ENCODE measurements at regions not wholly inside any gene's neighbourhood (a gene's known extent, or its start where the extent isn't known, plus 50 kb on each side); places are given as distances from the start of the nearest gene placed in this dataset.
A peak's percentile ranks its signal among the peaks of the same experiment; 100 is the strongest.

DNA sequence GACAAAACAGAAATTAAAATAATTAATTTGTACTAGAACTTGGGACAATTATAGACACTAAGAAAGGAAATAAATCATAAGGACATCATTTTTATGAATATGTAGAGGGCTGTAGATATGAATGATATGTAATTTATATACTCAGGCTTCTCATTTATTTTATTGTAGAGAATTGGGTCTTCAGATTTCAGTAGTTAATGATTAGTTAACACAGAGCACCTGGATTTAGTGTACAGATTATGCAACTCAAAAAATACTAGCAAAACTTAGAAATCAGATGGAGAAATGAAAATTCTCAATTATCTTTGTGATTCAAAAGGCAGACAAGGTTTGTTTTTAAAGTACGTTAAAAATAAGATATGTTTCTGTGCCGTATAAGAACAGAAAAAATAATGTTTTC is 1311.7 kb upstream of the SLC39A10 start:
- no peaks in the 10 kb centered on the region for H3K36me3 ChIP-seq (ENCODE audit: control insufficient read depth in 2 of 2, insufficient read depth in 1 of 2, low read length in 2 of 2)
- ChIA-PET CTCF (no interaction called here), POLR2A (no interaction called here)
- no peaks in the 10 kb centered on the region for H3K9me3 ChIP-seq (ENCODE audit: control insufficient read depth, insufficient read depth, low read depth, low read length)
- TF ChIP-seq ZNF114 (tag by site-specific recombination; IDR thresholded peaks at IDR 0.05), result no peak
- TF ChIP-seq ZNF37A (tag by site-specific recombination; IDR thresholded peaks at IDR 0.05), result no peak
- TF ChIP-seq GLIS2 (tag by site-specific recombination; IDR thresholded peaks at IDR 0.05), result no peak
- TF ChIP-seq, protein P1, sequence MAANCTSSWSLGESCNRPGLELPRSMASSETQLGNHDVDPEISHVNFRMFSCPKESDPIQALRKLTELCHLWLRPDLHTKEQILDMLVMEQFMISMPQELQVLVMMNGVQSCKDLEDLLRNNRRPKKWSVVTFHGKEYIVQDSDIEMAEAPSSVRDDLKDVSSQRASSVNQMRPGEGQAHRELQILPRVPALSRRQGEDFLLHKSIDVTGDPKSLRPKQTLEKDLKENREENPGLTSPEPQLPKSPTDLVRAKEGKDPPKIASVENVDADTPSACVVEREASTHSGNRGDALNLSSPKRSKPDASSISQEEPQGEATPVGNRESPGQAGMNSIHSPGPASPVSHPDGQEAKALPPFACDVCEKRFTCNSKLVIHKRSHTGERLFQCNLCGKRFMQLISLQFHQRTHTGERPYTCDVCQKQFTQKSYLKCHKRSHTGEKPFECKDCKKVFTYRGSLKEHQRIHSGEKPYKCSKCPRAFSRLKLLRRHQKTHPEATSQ (tag by site-specific recombination; IDR thresholded peaks at IDR 0.05), result no peak
- TF ChIP-seq, protein P2, sequence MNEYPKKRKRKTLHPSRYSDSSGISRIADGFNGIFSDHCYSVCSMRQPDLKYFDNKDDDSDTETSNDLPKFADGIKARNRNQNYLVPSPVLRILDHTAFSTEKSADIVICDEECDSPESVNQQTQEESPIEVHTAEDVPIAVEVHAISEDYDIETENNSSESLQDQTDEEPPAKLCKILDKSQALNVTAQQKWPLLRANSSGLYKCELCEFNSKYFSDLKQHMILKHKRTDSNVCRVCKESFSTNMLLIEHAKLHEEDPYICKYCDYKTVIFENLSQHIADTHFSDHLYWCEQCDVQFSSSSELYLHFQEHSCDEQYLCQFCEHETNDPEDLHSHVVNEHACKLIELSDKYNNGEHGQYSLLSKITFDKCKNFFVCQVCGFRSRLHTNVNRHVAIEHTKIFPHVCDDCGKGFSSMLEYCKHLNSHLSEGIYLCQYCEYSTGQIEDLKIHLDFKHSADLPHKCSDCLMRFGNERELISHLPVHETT (tag by site-specific recombination; IDR thresholded peaks at IDR 0.05), result no peak
- TF ChIP-seq KLF16 (tag by site-specific recombination; IDR thresholded peaks at IDR 0.05), result no peak
- no peak for TF ChIP-seq ZNF302 (tag by site-specific recombination; IDR thresholded peaks at IDR 0.05; ENCODE audit: low read depth)
- TF ChIP-seq, protein P3, sequence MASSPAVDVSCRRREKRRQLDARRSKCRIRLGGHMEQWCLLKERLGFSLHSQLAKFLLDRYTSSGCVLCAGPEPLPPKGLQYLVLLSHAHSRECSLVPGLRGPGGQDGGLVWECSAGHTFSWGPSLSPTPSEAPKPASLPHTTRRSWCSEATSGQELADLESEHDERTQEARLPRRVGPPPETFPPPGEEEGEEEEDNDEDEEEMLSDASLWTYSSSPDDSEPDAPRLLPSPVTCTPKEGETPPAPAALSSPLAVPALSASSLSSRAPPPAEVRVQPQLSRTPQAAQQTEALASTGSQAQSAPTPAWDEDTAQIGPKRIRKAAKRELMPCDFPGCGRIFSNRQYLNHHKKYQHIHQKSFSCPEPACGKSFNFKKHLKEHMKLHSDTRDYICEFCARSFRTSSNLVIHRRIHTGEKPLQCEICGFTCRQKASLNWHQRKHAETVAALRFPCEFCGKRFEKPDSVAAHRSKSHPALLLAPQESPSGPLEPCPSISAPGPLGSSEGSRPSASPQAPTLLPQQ (tag by site-specific recombination; IDR thresholded peaks at IDR 0.05), result no peak
- TF ChIP-seq, protein P4, sequence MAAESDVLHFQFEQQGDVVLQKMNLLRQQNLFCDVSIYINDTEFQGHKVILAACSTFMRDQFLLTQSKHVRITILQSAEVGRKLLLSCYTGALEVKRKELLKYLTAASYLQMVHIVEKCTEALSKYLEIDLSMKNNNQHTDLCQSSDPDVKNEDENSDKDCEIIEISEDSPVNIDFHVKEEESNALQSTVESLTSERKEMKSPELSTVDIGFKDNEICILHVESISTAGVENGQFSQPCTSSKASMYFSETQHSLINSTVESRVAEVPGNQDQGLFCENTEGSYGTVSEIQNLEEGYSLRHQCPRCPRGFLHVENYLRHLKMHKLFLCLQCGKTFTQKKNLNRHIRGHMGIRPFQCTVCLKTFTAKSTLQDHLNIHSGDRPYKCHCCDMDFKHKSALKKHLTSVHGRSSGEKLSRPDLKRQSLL (tag by site-specific recombination; IDR thresholded peaks at IDR 0.05), result no peak
- TF ChIP-seq, protein P5, sequence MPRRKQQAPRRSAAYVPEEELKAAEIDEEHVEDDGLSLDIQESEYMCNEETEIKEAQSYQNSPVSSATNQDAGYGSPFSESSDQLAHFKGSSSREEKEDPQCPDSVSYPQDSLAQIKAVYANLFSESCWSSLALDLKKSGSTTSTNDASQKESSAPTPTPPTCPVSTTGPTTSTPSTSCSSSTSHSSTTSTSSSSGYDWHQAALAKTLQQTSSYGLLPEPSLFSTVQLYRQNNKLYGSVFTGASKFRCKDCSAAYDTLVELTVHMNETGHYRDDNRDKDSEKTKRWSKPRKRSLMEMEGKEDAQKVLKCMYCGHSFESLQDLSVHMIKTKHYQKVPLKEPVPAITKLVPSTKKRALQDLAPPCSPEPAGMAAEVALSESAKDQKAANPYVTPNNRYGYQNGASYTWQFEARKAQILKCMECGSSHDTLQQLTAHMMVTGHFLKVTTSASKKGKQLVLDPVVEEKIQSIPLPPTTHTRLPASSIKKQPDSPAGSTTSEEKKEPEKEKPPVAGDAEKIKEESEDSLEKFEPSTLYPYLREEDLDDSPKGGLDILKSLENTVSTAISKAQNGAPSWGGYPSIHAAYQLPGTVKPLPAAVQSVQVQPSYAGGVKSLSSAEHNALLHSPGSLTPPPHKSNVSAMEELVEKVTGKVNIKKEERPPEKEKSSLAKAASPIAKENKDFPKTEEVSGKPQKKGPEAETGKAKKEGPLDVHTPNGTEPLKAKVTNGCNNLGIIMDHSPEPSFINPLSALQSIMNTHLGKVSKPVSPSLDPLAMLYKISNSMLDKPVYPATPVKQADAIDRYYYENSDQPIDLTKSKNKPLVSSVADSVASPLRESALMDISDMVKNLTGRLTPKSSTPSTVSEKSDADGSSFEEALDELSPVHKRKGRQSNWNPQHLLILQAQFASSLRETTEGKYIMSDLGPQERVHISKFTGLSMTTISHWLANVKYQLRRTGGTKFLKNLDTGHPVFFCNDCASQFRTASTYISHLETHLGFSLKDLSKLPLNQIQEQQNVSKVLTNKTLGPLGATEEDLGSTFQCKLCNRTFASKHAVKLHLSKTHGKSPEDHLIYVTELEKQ (tag by site-specific recombination; IDR thresholded peaks at IDR 0.05; ENCODE audit: borderline replicate concordance), result no peak
- TF ChIP-seq, protein P6, sequence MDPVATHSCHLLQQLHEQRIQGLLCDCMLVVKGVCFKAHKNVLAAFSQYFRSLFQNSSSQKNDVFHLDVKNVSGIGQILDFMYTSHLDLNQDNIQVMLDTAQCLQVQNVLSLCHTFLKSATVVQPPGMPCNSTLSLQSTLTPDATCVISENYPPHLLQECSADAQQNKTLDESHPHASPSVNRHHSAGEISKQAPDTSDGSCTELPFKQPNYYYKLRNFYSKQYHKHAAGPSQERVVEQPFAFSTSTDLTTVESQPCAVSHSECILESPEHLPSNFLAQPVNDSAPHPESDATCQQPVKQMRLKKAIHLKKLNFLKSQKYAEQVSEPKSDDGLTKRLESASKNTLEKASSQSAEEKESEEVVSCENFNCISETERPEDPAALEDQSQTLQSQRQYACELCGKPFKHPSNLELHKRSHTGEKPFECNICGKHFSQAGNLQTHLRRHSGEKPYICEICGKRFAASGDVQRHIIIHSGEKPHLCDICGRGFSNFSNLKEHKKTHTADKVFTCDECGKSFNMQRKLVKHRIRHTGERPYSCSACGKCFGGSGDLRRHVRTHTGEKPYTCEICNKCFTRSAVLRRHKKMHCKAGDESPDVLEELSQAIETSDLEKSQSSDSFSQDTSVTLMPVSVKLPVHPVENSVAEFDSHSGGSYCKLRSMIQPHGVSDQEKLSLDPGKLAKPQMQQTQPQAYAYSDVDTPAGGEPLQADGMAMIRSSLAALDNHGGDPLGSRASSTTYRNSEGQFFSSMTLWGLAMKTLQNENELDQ (tag by site-specific recombination; IDR thresholded peaks at IDR 0.05; ENCODE audit: low read depth), result no peak
- no peaks in the 10 kb centered on the region for H3K4me1 ChIP-seq (ENCODE audit: control insufficient read depth, insufficient read depth, low read length)
- no peak overlapping the region for H3K4me3 ChIP-seq (ENCODE audit: low read depth, low read length)
- no peak overlapping the region for H3K27ac ChIP-seq (ENCODE audit: extremely low read depth, low read depth, low read length)

DNA sequence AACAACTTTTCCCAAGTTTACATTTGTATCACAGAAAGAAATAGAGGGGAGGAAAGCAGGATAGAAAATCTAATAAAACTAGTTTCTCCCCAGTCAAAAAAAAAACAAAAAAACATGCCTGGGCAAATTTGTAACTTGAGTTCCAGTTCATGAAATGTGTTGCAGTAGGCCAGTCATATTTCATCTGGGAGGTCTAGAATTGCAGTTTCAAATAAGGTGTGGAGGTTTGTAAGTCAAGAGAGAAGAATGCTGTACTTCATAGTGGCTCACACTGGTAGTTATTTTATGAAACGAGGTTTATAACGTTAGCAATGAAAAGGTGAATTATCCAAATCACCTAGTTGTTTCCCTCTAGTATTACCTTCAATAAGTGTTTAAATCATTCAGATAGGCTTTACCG is 1313.9 kb upstream of the SLC39A10 start:
- Histone ChIP-seq H3K36me3 (ENCODE audit: control insufficient read depth in 2 of 2, insufficient read depth in 1 of 2, low read length in 2 of 2) (no peaks in the 10 kb centered on the region), H3K4me1 (ENCODE audit: control insufficient read depth, insufficient read depth, low read length) (no peaks in the 10 kb centered on the region), H3K9me3 (ENCODE audit: control insufficient read depth, insufficient read depth, low read depth, low read length) (no peaks in the 10 kb centered on the region), H3K4me3 (ENCODE audit: low read depth, low read length) (no peak overlapping the region), H3K27ac (ENCODE audit: extremely low read depth, low read depth, low read length) (no peak overlapping the region)
- TF ChIP-seq WT1 (tag by site-specific recombination; IDR thresholded peaks at IDR 0.05) (peak; percentile 59; the same call in 1 of the 2 replicates), OSR2 (tag by site-specific recombination; IDR thresholded peaks at IDR 0.05) (no peak), ZNF664 (tag by site-specific recombination; IDR thresholded peaks at IDR 0.05) (no peak)
- ChIA-PET CTCF (no interaction called here), POLR2A (no interaction called here)
